GM18498 (cell line): ENCODE measurements at regions not wholly inside any gene's neighbourhood (a gene's known extent, or its start where the extent isn't known, plus 50 kb on each side); places are given as distances from the start of the nearest gene placed in this dataset.
"Not testable (repeated sequence)": the region's sequence is repeated elsewhere in the genome, so short reads cannot be mapped to it uniquely, and the experiment has no call there.

ENCODE experiments used
- ATAC-seq: cut with Tn5 transposase; IDR thresholded peaks from one replicate; pipeline ENCODE4 v1.9.1; 2021; ENCODE audit warnings: mild to moderate bottlenecking, moderate library complexity; ENCODE audit not compliant: unreplicated experiment

DNA sequence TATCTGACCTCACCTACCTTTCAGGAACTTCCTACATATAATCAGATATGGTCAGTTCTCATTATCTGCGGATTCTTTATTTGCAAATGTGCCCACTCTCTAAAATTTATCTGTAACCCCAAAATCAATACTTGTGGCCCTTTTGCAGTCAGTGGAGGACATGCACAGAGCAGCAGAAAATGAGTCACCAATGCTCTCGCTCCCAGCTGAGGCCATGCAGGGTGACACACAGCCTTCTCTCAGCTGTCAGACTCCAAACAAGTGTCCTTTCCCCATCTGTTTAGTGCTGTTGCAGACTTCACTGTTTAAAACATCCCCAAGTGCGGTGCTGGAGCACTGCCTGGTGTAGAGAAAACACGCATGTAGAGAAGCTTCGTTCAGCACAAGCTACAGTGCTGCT lies 171.9 kb upstream of the SALL3 start:
- ATAC-seq: no peak

DNA sequence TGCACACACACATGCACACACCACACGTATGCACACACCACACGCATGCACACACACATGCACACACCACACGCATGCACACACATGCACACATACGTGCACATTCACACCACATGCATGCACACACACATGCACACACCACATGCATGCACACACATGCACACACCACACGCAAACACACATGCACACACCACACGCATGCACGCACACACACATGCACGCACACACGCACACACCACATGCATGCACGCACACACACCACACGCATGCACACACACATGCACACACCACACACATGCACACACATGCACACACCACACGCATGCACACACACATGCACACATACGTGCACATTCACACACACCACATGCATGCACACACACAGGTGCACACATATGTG lies 169.8 kb upstream of the SALL3 start:
- no peak for ATAC-seq

DNA sequence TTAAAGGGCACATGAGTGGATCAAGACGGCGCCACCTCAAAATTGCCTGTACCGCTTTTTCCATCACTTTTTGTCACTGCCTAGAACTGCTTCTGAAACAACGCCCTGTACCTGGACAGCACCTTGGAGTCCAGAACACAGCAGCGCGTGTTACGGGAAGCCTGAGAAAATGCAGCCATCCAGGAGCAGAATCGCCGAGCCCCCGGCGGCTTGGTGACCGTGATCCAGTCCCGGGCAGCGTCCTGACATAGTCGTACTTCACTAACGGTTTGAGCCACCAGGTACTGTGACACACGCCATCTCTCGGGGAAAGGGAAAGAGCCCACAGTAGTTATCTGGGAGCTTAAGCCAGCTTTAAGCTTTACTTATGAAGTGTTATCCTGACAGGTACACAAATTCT lies 168.9 kb upstream of the SALL3 start:
- ATAC-seq: no peak

DNA sequence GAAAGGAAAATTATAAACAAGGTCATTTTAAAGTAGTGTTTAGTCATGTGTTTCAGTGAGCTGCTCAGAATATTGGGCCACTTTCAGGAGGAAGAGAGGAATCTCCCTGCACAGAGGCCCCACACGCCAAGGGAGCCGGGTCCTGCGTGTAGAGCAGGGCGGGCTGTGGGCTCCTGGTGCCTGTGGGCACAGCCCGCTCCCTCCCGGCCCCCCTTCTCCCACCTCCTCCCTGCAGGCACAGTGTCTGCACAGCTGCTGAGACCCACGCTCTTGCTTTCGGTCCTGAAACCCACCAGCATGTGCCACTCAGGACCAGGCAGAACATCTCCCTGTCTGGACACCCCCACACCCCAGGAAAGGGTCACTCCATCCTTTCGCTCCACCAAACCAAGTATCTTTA lies 167.6 kb upstream of the SALL3 start:
- no peak for ATAC-seq

DNA sequence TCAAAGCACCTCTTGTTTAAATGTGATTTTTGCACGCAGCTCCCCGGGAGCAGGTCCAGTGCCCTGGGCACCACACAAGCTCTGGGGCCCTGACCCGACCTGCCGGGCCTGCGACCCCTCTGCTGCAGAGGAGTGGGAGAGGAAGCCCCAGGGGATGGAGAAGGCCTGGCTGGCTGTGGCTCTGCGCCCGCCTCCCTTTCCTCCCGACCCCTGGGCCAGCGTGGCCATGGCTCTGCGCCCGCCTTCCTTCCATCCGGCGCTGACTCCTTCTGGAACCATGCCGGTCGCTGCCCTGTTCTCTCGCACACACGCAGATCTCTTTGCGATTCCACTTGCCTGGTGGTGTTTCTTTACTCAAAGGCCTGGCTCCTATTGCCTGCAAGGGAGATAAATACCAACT lies 166.5 kb upstream of the SALL3 start:
- no peak for ATAC-seq

DNA sequence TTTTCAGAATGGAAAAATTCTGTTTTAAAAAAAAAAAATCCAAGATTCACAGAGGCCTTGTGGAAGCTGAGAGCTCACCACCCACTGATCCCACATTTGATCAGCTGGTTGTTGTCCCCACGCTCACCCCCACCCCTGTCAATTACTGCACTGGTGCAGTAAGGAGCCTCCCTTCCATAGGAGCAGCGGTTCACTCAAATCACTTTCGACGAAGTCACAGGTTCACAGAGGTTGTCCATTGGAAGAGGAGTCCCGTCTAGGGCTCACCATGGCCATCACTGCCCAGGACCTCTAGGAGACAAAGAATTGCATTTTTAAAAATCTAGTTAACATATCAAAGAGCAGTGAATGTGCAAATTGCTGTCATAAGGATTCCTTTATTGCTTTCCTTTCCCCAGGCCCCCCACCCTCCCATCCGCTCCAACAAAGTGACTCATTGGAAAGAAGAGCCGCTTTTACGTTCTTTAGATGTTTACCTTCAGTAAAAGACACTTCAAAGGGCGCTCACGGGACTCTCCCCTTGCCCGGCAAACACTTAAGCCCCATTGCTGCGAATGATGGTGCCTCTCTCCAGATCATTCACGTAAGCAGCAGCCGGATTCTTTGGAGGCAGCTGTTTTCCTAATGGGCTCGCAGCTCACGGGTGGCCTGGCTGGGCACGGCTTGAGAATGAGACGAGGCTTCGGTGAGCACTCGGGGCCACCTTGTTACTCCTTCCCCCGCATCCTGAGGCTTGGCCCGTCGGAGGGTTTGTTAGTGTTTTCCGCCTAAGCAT lies 165.5 kb upstream of the SALL3 start:
- no peak for ATAC-seq

DNA sequence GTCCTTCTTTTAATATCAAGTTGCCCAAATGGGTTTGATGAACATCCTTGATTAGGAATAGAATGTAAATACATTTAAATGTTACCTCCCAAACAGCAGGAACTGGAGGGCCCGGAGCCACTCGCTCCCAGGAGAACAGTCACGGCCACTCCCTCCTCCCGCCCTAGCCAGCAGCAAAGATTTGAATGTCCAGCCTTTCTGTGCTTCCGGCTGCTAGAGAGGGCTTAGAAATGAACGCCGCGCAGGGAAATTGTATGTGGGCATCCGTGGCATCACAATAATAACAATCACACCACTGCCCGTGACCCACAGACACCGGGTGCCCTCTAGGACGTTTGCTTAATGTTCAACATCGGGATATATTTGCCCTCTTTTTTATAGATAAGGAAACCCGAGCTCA lies 164.9 kb upstream of the SALL3 start:
- ATAC-seq: no peak

DNA sequence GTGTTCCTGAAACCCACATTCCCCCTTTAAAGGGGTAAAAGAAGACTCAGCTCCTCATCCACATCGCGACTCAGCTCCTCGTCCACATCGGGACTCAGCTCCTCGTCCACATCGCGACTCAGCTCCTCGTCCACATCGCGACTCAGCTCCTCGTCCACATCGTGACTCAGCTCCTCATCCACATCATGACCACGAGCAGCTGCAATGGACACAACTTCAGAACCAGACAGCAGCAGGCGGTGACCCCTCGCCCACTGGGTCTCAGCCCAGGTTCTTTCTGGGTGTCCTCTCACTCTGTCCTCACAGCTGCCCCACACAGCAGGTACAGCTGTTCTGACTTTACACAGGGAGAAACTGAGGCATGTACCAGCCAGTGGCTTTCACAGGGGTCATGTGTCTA lies 163.5 kb upstream of the SALL3 start:
- ATAC-seq: no peak

DNA sequence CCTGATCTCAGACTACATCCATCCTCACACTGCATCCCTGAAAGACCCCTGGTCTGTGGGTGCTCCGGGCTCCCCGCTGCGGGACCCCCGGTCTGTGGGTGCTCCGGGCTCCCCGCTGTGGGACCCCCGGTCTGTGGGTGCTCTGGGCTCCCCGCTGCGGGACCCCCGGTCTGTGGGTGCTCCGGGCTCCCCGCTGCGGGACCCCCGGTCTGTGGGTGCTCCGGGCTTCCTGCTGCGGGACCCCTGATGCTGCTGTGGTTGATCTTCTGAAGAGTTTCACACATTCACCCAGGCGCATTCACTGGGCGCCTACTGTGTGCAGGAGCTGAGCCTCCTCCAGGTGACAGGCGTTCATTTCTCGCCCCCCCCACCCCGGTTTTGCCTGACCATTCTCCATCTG lies 162.7 kb upstream of the SALL3 start:
- ATAC-seq: no peak

DNA sequence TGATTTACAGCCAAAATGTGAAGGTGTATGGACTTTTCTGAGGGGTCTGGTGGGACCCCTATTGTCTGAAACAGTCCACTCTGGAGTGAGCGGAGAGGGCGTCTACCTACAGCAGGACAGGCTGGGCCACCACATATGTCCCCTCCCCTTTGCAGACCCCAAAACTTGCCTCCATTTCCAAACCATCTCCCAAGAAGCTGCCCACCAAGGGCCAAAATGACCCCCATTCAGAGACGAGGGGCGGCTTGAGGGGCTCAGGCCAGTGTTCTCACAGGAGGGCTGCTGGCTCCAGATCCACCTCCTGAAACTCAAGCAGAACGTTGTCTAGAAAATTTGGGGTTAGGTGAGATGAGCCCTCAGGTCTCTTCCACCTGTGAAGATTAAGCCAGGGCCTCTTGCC lies 161.1 kb upstream of the SALL3 start:
- ATAC-seq: no peak

DNA sequence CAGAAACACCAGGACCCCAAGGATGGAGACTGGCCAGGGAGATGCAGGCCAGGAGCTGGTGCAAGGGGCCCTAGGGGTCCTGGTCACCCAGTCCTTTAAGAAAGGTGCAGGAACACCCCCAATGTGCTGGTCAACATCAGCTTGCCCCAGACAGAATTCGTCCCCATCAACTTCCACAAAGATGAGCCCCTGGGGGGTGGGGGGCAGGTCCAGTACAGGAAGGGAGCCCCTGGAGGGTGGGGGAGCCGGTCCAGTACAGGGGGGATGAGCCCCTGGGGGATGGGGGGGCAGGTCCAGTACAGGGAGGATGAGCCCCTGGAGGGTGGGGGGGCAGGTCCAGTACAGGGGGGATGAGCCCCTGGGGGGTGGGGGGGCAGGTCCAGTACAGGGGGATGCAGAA lies 160.7 kb upstream of the SALL3 start:
- no peak for ATAC-seq

DNA sequence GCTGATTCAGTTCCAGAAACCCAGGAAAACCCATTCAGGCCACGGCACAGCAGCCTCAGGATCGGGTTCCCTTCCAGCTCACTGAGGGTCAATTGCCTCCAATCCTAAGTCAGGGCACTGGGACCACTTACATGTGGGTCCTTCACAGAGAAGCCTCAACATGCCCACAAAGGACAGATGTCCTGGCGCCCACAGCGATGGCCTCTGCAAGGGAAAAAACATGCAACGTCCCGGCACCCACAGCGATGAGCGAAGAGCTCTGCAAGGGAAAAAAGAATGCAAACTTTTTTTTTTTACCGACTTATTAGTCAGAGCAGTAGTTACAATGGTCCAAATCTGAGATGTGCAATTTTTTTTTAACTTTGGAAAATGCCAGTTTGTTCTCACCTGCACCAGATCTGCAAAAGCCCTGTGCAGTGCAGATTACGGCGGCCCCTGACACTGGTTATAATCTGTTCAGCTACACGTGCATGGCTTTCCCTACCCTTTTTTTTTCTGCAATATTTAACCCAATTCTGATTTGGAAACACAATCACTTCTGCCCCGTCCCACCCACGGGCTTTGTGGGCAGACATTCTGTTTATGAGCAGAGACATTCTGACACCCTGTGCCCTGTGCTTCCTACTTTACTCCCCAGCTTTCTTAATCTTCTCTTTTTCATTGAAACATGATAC lies 159.3 kb upstream of the SALL3 start:
- no peak for ATAC-seq

DNA sequence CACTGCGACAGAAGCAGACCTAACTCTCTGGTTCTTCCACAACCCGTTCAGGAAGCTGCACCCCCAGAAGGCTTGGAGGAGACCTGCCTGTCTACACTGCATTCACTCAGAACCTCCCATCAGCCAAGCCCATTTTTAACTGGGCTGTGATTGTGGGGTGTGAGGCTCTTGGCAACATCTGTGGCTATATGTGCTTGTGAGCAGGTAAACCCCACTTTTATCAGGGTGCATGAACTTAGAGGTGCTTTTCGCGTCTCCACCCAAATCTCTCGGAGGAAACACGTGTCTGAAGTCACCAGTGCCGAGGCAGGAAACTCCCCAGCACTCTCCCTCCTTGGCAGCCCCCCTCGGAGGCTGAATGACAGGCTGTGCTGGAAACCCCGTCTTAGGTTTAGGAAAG lies 158.2 kb upstream of the SALL3 start:
- no peak for ATAC-seq

DNA sequence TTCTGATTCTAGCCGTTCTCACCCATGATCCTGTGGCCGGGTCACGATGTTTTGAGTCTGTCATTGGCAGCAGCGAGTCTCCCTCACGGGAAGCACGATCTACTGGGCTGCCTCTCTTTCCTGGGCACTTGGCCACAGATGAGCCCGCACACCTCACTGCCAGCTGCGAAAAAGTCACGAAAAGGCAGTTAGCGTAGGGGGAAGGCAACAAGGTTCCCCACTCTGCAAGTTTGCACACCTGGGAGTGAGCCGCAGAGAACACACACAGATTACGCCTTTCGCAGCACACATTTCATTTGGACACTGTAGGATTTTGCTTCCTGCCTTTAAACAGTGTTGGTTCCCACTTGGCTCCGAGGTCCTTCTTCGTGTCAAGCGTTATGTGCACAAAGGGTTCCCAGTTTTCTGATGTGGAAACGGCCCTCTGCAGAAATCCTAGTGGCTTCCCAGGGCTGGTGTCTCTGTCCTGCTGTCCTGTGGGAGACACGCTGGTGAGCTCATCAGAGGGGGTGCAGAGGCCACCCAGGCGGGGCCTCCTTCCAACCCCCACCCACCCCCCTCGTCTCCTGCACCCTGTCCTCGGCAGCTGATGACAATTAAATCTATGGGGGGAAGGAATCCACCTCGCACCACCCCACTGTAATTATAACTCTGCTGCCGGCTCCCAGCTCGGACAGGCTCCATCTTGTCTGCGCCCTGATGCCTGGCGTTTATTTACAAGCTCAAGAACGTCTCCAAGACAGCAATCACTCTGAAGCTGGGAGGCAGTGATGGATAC lies 157.3 kb upstream of the SALL3 start:
- ATAC-seq: no peak

DNA sequence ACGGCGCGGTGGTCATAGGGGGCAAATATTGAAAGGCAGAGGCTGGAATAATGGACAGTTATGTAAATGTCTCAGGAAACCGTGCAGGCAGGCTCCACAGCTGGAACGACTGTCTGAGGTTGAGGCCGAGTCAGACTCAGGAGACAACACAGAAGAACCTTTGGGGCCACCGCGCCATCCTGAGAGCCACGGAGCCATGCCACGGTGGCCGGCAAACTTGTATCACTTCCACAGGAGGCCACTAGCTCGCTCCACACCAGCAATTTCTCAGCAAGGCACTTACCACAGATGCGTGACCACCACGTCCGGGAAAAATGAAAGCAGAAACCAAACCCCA lies 156.7 kb upstream of the SALL3 start:
- no peak for ATAC-seq

DNA sequence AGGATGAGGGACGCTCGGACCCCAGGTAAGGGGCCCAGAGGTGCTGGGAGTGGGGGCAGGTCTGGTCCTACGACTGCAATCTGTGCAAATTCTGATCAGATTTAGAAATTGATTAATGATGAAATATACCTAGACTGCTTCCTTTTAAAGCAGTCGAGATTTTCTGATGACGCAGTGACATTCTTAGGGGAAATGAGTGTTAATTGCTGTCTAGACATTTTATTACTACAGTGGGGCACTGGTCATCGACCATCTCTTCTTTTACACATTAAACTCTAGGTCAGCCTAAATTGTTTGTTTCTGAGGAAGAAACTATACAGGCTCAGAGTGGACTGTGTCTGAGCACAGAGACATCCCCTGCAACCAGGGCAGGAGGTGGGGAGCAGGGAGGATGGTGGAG lies 154.4 kb upstream of the SALL3 start:
- ATAC-seq: no peak

DNA sequence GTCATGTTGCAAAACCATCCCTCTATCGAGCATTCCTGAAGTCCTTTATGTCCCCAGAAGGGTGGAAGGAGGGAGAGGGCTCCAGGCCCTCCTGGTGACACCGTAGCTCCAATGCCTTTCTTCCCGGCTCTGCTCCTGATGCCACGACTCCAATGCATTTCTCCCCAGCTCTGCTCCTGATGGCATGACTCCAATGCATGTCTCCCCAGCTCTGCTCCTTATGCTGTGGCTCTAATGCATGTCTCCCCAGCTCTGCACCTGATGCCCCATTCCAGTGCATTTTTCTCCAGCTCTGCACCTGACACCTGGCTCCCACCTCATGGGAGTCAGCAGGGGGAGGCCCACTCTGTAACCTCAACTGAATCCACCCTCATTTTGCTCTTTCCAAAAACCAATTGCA lies 153.0 kb upstream of the SALL3 start:
- no peak for ATAC-seq

DNA sequence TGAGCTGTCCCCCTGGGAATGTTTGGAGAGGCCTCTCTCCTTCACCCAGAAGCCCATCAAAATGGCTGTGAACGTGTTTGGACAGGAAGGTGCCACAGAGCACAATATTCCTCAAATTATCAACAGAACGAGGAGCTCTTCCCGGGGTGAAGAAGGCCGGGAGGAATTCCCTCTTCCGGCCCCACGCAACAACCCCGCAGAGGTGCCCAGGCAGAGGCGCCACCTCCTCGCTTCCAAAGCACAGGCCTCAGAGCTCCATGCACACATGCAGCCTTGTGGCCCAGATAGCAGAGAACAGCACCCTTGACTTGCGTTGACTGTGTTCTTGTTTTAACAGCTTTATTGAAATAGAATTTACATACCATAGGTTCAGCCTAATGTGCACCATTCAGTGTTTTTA lies 152.5 kb upstream of the SALL3 start:
- ATAC-seq: no peak

DNA sequence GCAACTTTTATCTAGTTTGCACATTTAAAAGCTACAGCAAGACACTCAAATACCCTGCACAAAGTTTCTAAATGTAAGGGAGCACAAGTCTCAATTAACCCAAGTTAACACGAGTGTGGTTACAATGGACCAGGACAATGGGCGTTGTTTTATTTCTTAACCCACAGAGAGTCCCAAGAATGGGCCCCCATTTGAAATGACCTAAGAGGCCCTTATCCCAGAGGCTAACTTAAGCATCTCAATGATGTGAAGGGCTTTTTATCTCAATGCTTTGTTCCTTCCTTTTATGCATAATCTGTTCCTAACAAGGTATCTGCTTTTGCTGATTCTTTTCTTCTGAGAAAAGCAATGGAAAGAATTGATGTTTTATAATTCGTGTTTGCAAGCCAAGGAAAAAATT lies 151.5 kb upstream of the SALL3 start:
- no peak for ATAC-seq

DNA sequence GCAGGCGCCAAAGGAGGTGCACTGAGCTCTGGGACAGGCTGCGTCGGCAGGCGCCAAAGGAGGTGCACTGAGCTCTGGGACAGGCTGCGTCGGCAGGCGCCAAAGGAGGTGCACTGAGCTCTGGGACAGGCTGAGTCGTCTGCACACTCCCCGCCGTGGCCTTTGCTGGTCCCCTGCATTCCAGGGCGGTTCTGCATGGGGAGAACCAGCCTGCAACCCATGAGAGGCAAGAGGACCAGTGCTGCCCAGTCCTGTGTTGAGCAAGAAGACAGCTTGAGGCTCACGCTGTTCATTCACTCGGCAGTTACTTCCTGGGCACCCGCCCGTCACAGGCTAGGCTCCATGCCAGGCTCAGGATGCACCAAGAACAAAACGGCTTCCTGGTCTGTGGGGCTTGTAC lies 150.6 kb upstream of the SALL3 start:
- ATAC-seq: not testable (repeated sequence)

DNA sequence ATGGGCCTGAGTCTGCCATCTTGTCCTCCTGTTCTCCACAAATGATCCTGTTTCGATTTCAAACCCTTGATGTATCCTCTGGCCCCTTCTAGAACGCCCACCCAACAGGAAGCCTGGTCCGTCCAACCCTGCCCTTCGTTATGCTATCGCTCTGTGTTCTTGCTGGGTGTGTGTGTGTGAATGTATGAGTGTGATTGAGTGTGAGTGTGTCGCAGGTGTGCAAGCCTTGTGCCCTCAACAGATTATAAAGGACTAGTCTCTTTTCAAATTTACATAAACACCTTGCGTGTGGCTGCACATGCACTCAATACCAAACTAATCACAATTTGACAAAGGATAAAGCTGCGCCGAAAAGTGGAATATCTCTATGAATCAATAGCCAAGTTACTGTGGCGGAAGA lies 149.5 kb upstream of the SALL3 start:
- no peak for ATAC-seq

DNA sequence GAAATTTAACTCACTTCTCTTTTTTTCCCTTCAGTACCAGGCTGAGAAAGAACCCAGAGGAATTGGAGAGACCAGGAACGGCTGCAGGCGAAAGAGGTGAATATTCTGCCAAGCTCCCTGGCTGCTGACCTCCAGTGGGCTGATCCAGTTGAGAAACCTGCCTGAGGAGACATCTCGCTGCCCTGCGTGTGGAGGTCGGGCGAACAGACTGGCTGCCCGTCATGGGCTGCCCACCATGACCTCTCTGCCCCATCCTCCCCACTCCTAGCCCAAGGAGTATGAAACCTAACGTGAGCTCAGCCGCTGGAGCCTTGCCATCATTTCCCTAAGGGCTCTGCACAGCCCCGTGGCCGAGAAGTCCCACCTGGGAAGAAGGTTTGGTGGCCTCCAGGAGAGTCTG lies 148.8 kb upstream of the SALL3 start:
- no peak for ATAC-seq
